Testis (tissue), 2 donors: ENCODE measurements at regions not wholly inside any gene's neighbourhood (a gene's known extent, or its start where the extent isn't known, plus 50 kb on each side); places are given as distances from the start of the nearest gene placed in this dataset.

Experiments
- POLR2A ChIP-seq: fragments of 450-650 bp; IDR thresholded peaks from one replicate; pipeline ENCODE4 v1.6.1; 2017; ENCODE audit warnings: antibody characterized with exemption, mild to moderate bottlenecking, moderate library complexity
- TF ChIP-seq, protein P1 (sequence below), 3 experiments: fragments of 450-650 bp in 2 of 3; fragments of 200-600 bp in 1 of 3; sonication (generic) in 1 of 3; IDR thresholded peaks; one replicate each; pipeline ENCODE4 v1.5.1; 2016 to 2019; ENCODE audit warnings: antibody characterized with exemption in 3 of 3, mild to moderate bottlenecking in 2 of 3, moderate library complexity in 1 of 3

DNA sequence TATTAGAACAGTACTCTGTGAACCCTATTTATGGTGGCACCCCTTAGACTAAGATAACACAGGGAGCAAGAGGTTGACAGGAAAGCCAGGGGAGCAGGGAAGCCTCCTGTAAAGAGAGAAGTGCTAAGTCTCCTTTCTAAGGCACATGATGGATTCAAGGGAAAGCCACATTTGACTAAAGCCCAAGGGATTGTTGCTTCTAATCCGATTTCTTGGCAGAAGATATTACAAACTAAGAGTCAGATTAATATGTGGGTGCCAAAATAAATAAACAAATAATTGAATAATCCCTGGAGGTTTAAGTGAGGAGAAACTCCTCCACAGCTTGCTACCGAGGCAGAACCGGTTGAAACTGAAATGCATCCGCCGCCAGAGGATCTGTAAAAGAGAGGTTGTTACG, 333.2 kb downstream of the SOX11 start:
- TF ChIP-seq, protein P1, sequence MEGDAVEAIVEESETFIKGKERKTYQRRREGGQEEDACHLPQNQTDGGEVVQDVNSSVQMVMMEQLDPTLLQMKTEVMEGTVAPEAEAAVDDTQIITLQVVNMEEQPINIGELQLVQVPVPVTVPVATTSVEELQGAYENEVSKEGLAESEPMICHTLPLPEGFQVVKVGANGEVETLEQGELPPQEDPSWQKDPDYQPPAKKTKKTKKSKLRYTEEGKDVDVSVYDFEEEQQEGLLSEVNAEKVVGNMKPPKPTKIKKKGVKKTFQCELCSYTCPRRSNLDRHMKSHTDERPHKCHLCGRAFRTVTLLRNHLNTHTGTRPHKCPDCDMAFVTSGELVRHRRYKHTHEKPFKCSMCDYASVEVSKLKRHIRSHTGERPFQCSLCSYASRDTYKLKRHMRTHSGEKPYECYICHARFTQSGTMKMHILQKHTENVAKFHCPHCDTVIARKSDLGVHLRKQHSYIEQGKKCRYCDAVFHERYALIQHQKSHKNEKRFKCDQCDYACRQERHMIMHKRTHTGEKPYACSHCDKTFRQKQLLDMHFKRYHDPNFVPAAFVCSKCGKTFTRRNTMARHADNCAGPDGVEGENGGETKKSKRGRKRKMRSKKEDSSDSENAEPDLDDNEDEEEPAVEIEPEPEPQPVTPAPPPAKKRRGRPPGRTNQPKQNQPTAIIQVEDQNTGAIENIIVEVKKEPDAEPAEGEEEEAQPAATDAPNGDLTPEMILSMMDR (IDR thresholded peaks at IDR 0.05), result no peak
- no peak for TF ChIP-seq POLR2A
